NOMO-1 treated with dmso at 0.1 percent for 144 hours (cell line): ENCODE measurements at regions not wholly inside any gene's neighbourhood (a gene's known extent, or its start where the extent isn't known, plus 50 kb on each side); places are given as distances from the start of the nearest gene placed in this dataset.

Source experiments
- DNase-seq: peaks from one replicate; lab custom pipeline; 2025; ENCODE audit not compliant: unreplicated experiment; lab: John Stamatoyannopoulos, UW

DNA sequence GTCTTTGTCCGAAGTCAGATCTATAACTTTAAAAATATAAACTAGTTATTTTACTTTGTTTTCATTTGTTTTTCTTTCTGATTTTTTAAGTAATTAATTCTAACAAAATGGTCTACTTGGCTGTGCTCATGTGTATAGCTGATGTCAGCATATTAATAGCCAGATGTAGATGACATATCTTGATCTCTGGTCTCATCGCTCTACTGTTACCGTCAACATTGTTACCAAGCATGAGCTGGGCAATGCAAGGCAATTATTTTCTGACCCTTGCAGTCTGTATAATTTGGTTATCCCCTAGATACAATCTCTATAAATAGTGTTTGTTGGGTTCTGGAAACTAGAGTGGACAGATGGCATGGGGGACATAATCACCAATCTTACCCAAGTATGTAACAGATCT lies 151.6 kb upstream of the PTPRK start:
- no peak for DNase-seq

DNA sequence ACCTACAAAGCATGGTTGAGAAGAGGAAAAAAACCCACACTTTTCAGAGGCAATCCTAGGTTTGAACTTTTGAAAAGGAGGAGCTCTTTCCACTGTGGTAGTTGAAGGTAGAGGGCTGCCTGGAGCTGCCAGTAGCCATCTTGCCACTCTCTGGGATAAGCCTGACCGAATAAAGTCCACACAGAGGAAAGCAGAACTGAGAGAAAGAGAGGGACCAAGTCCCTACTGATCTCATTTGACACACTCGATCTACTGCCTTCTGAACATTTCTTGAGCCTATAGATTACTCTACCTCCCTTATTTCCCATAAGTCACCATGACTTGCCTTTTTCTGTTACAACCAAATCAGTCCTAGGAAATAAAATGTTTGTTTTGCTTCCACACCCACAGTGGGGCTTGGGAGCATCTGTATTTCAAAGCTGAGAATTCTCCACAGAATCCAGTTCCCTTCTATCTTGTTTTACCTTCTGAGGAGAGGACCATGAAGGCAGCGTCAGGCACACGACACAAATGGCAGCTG lies 147.0 kb upstream of the PTPRK start:
- DNase-seq: no peak

DNA sequence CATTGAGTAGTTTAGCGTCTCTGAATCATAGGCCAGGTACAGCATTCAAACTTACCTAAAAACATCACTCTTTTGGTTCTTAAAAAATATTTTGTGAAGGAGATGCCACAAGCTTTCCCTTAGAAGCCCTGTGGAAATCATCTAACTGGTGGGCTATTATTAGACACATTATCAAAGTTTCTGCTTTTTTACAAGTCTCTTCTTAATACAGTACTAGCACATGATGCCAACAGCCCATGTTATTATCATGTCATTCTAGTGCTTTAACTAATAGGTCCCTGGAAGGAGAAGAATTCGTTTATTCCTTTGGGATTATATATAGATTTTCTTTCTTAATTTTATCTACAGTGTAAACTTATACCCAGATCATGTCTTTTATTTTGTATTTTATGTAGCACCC lies 146.0 kb upstream of the PTPRK start:
- DNase-seq: no peak

DNA sequence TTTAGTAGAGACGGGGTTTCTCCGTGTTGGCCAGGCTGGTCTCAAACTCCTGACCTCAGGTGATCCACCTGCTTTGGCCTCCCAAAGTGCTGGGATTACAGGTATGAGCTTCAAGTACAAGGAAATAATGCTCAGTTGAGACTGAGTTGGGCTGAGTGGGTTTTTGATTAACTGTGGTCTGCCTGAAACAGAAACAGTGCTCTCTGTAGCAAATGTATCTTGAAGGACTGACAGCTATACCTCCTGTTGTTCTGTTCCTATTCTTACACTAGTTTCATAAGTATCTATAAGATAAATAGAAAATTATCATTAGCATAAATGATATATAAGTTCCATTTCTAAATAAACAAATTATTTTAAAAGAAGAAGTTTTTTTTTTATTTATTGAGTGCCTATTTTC lies 142.8 kb upstream of the PTPRK start:
- no peak for DNase-seq

DNA sequence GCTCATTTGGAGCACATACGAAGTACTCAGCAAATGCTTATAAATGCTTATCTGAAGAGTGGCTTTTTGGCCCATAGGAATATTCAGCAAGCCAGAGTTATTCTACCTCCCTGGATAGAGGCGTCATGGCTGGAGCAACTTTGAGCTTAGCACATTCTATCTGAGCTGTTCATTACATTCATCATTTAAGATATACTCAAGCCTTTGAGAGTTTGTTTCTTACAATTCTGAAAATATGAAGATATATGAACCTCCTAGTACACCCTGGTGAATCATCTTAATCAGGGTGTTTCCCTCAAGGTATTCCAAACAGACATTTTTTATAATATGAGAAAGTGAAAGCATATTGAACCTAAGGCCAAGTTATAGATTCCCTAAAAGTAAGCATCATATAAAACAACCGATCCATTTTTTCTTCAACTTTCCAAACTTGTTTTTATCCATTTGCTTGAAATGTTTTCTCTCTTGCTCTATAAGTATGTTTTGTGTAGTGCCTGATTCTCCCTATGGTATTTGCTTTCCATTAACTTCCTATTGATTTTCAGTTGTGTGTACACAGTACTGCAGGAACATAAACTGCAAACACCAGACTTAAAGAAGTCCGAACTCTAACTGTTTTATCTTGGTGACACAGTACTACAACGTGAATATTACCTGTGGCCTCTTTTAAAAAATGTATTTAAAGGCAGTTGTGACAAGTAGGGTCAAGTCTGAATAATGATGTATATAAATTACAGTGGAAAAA lies 139.7 kb upstream of the PTPRK start:
- no peak for DNase-seq

DNA sequence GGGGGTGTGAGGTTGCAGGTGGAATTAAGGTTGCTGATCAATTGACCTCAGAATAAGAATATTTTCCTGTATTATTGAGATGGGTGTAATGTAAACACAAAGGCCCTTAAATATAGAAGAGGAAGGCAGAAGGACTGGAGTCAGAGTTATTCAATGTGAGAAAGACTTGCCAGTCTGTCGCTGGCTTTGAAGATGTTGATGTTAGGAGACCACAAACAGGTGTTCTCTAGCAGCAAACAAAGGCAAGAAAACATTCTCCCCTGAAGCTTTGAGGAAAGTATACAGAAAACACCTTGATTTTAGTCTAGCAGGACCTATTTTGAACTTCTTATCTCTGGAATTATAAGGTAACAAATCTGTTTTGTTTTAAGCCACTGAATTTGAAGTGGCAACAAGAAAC lies 138.9 kb upstream of the PTPRK start:
- DNase-seq: no peak

DNA sequence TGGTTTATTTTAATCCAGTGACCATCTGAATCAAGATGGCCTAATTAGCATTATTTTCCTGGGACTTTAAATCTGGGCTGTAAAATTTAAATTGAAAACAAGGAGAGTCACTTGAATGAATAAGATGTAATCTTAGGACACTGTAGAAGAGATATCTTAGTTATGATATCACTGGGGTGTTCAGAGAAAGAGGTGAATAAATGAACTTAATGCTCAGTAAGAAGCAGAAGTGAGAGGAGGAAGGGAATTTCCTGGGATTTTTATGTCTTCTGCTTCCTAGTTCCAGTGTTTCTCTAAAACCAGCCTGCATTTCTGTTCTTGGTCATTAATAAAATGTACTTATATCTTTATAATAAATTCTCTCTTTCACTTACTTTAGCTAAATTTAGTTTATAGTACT lies 136.8 kb upstream of the PTPRK start:
- no peak for DNase-seq

DNA sequence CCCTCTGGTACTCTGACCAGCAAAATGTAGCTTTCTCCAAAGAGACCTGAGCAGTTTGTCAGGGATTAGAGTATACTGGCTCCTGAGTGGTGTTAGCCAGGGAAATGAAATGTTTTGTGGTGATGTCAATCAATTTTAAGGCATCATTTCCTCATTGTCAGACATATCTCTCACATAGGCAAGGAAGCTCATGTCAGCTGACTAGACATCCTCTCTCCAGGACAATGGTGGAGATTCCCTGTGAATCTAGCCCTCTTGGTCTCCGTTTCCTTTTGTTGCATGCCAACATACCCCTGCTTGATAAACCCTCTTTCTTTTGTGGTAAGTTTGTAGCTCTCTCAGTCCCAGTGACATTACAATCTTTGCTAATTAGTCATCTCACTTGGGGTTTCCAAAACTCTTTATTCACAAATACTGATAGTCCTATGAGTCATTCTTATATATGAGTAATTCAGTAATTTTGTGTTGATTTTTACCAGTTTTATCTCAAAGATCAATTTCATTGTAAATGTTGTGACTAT lies 135.6 kb upstream of the PTPRK start:
- DNase-seq: no peak

DNA sequence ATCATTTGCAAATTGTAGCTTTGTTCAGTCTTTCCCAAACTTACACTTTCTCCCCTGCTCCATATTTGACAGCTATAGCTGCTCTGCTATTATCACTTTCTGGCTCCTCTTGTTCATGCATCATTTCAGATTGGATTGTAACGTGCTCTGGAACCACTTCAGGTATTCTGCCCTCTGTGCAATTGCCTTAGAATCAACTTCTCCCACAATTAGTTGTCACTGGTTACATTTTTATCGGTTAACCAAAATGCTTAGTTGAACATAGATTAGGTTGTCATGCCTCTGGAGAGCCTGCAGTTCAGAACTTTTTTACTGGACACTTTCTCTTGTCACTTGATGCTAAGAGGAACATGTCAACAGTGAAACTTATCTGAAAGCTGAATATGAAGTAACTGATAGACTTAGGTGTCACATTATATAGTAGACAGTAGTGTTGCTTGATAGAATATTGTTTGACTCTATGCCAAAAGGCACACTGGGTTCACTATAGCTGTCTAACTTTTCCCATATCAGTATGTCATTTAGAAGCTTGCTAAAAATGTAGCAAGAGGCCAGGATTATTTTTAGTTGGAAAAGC lies 127.7 kb upstream of the PTPRK start:
- DNase-seq: no peak

DNA sequence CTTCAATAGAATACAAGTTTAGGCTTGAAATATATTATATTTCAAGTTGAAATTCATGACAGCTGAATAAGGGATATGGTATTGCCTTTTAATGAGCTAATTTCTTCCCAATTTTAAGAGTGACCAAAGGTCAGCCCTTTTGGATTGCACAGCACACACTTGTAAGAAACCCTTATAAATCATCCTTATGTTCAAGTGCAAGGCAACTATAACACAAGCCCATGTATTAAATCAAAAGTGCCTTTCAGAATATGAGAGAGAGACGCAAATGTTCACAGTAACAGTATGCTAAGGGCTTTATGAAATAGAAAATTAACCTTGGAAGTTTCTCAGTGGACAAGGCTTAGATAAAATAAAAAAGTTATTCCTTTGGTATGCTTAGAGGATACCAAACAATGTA lies 121.7 kb upstream of the PTPRK start:
- DNase-seq: no peak

DNA sequence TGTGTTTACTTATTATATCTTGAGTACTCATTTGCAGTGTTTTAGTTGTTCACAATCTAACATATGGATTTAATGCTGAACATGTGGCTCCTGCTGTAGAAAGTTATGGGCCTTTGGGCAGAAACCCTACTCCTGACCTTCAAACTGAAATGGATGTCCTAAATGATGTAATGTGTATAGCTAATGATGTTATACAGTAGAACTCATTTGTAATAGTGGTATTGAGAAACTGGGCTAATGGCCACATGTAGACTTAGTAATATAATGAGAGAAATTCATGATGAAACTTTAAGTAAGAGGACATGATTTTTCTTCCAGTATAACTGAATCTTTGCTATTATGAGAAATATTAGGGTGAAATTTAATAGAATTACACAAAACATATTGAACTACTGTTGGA lies 121.3 kb upstream of the PTPRK start:
- no peak for DNase-seq

DNA sequence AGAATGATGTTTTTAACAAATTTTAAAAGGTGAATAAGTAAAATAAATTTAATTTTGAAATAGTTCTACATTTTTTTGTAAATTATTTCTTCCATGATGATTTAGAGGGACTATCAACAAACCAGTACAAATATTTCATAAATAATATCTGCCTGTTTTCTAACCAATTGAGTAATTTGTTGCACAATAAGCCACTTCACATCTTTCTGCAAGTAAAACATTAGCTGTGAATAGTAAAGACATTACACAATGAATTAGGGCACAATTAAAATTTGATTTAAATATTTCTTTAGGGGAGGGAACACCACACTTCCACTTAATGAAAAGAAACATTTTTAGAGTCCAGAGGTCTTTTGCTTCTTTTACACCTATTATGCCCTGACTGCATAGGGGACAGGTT lies 118.4 kb upstream of the PTPRK start:
- DNase-seq: no peak

DNA sequence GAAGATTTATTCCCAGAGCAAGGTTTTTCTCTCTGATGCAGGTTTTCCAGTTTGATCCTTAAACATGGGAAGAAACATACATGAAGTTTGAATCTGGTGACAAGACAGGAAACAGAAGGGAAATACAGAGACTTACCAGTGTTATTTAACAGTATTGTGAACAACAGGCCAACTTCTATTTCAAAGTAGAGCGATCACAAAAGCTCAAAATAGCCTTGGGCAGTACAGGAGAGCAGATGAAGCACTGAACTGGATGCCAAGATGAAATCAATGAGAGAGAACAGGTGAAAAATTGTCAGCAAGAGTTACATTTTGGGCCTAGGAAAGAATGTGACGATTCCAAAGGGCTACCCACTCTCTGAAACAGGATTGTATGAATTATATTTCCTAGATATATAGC lies 114.8 kb upstream of the PTPRK start:
- no peak for DNase-seq

DNA sequence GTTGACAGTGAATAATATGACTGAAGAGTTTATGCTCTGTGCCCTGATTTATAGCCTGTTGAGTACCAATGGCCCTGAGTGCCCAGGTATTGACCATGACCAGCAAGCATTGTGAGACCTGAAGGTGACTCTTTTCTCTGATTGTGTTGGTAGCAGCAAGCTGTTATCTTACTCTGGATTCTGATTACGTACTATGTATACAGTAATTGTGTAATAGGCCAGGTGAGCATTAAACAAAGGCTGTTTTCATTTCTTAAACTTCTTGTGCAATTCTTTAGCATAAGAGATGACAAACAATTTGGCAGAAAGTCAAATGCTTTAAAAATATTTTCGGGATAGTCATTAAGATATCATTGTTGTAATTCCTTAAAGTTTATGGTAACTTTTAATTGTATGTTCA lies 111.7 kb upstream of the PTPRK start:
- no peak for DNase-seq

DNA sequence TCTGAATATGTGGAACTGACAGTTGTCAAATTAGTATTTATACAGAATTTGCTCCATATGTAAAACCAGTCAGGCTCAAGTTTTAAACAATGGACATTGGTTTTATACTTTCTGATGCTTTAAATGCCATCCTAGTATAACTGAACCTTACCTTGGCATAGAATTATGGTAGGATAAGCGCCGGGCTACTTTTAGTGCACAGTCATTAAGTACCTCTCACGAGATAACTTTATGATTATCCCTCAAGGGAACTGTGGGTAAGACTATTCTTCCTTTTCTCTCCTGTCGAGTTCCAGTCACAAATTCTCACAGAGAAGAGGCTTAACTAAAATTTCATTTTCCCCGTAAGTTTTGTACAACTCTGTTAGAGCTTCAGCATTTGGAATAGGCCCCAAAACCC lies 110.6 kb upstream of the PTPRK start:
- DNase-seq: no peak

DNA sequence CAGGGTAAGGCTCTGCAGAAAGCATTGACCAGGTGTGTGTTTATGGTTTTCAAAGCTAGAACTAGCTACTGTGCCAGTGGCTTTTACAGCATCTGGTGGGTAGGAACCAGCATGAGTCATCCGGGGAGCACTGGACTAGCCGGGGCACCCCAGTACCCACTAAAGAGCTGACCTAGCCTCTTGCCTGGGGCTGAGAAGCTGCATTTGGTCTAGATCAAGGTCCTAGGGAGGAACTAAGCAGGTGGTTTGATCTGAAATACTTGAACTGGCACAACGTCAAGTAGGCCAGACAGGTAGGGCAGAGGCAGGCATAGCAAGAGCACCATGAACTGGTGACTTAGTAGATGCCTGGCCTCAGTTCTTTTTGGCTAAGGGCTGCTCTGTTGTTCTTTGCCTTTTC lies 109.8 kb upstream of the PTPRK start:
- no peak for DNase-seq

DNA sequence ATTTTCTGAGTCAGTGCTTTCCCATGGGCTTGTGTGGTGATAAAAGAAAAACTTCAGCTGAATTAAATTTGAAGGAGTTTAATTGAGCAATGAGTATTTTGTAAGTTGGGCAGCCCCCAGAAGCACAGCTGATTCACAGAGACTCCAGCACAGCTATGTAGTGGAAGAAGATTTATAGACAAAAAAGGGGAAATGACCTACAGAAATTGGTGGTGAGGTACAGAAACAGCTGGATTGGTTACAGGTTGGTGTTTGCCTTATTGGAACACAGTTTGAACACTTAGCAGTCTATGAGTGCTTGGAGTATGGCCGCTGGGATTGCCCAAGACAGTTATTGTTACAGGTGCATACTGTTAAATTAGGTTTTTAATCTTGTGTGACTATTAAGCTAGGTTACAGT lies 96.9 kb upstream of the PTPRK start:
- DNase-seq: no peak

DNA sequence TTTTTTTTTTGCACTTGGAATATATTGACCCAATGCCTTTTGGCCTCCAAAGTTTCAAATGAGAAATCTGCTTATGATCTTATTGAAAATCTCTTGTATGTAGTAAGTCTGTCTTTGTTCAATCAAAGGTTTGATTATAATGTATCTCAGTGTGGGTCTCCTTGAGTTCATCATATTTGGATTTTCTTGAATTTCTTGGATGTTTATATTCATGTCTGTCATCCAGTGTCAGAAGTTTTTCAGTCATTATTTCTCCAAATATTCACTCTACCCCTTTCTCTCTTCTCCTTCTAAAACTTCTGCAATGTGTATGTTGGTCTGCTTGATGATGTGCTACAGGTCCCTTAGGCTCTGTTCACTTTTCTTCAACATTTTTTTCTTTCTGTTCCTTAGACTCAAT lies 95.9 kb upstream of the PTPRK start:
- no peak for DNase-seq

DNA sequence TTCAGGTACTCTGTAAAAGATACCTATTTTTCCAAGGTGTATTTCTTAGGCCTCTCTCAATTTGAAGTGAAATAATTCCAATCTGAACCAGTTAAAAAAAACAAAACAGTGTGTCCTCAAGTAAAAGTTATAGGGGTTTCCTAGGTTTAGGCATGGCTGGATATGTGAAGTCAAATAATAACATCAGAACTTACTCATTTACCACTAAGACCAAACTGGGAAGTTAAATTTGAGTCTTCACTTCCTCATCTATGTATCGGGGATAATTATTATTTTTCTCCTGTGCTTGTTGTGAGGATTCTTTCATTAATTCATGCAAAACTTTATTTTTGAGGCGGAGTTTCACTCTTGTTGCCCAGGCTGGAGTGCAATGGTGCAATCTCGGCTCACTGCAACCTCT lies 86.2 kb upstream of the PTPRK start:
- DNase-seq: no peak

DNA sequence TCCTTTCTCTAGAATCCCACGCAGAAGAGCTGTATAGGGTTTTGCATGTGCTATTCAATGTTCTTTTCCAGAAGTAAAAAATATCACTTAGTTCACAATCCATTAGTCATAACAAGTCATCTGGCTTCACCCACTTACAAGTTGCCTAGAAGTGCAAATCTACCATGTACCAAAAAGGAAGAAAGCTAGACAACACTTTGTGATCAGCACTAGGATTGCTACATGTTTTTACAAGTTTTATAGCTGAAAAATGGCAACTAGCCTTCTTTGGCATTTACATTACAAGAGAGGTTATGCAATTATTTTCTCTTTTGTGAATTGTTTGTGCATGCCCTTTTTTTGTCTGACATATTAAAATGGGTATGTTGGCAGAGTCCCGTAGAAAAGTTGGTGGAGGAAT lies 85.6 kb upstream of the PTPRK start:
- no peak for DNase-seq

DNA sequence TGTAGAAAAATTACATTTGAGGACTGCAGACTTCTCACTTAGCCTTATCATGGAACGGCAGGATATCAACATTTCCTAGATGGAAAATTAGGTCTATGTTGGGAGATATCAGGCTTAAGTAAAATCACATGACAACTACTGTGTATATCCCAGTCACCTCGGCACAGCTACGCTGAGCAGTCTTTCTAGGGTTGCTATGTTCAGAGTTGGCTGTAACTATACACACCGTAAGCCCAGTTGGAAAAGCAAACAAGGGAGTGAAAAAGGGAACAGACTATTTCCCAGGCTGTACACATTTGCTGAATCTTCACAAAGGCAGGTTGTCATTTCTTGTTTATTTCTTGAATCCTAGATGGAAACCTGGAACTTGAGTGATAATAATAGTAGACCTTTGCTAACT lies 80.7 kb upstream of the PTPRK start:
- no peak for DNase-seq

DNA sequence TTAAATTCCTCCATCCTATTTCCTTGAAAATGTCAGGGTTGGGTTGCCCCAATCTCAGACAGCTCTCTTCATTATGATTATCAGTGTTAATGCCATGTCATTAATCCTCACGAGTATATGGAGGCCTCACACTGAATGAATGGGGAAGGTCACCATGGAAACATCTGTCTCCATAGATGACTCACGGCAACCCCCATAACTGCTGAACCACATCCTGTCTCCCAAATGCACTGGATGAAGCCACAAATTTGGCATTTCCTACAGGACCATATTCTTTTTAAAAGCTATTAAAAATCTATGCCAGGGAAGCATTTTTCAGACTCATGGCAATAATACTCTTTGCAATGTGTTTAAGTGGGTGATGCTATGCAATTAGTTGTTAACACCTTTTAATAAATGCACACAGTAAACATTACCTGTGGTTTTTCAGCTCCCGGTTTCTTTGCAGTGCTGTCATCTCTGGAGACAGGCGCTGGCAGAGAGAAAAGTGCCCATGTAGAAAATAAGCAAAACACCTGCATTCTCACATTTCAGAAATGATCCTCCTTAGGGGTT lies 80.1 kb upstream of the PTPRK start:
- no peak for DNase-seq

DNA sequence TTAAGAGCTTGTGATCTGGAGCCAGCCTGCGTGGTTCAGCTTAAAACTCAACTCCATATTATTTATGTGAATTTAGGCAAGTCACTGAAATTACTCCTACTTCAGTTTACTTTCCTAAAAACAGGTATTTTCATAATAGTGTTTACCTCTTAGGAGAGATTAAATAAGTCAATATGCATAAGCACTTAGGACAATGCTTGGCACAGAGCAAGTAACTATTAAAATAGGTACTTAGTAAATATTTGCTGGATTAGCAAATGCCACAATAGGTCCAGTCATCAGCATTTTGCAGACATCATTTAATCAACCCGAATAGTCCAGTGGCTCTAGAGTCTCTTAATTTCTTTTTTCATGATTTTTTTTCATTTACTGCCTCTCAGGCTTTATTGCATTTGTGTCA lies 78.6 kb upstream of the PTPRK start:
- no peak for DNase-seq
